Activated gamma-delta T cell treated with Interleukin-2 at 50 U/mL for 16 hours (primary cell): ENCODE measurements at regions not wholly inside any gene's neighbourhood (a gene's known extent, or its start where the extent isn't known, plus 50 kb on each side); places are given as distances from the start of the nearest gene placed in this dataset.

ENCODE experiments used
- DNase-seq: peaks from one replicate; pipeline ENCODE4 v3.0.0-alpha.2; 2020

- no peak for DNase-seq
These were observed 101.1 kb downstream of the B3GNT2 start for GRCh38 chr2:62296832-62297623.

- DNase-seq, result no peak
These were observed 100.3 kb downstream of the B3GNT2 start for GRCh38 chr2:62296034-62296831.

- no peak for DNase-seq
These were observed 97.8 kb downstream of the B3GNT2 start for GRCh38 chr2:62293490-62294271.

GRCh38 chr2:62293151-62293489 is 97.2 kb downstream of the B3GNT2 start:
- no peak for DNase-seq

- DNase-seq, result no peak
These were observed 96.3 kb downstream of the B3GNT2 start for GRCh38 chr2:62292190-62292589.

GRCh38 chr2:62291517-62292137 is 95.7 kb downstream of the B3GNT2 start:
- DNase-seq, result no peak

GRCh38 chr2:62291052-62291451 is 95.1 kb downstream of the B3GNT2 start:
- DNase-seq, result no peak

GRCh38 chr2:62287899-62288880 is 92.3 kb downstream of the B3GNT2 start:
- DNase-seq, result peak; percentile 80

- no peak for DNase-seq
These were observed 91.4 kb downstream of the B3GNT2 start for GRCh38 chr2:62287282-62287681.

GRCh38 chr2:62286089-62286785 is 90.3 kb downstream of the B3GNT2 start:
- DNase-seq, result no peak

GRCh38 chr2:62284980-62285379 is 89.1 kb downstream of the B3GNT2 start:
- DNase-seq, result no peak

- no peak for DNase-seq
These were observed 88.6 kb downstream of the B3GNT2 start for GRCh38 chr2:62284471-62284870.

- DNase-seq, result no peak
These were observed 87.2 kb downstream of the B3GNT2 start for GRCh38 chr2:62283147-62283546.

- no peak for DNase-seq
These were observed 85.7 kb downstream of the B3GNT2 start for GRCh38 chr2:62281663-62282062.

GRCh38 chr2:62277688-62278087 is 81.8 kb downstream of the B3GNT2 start:
- no peak for DNase-seq
